KMS-11 (cell line): ENCODE measurements at regions not wholly inside any gene's neighbourhood (a gene's known extent, or its start where the extent isn't known, plus 50 kb on each side); places are given as distances from the start of the nearest gene placed in this dataset.

ENCODE experiments used
- H2AFZ ChIP-seq: fragments of 200-600 bp; sonication (generic); 2 replicates; pipeline ENCODE4 v1.6.1; 2016; ENCODE audit warnings: antibody characterized with exemption, mixed run types, low read depth
- H3K27ac ChIP-seq: fragments of 200-600 bp; sonication (generic); 2 replicates; pipeline ENCODE4 v1.6.1; 2016; ENCODE audit warnings: mild to moderate bottlenecking, mixed run types
- H3K27me3 ChIP-seq: fragments of 200-600 bp; sonication (generic); 2 replicates; pipeline ENCODE4 v1.6.1; 2017; ENCODE audit warnings: mild to moderate bottlenecking, low read depth, mixed run types, moderate library complexity; ENCODE audit not compliant: insufficient read depth
- H3K36me3 ChIP-seq: fragments of 200-600 bp; sonication (generic); 2 replicates; pipeline ENCODE4 v1.6.1; 2017; ENCODE audit warnings: mild to moderate bottlenecking, mixed run types; ENCODE audit not compliant: insufficient read depth
- H3K4me1 ChIP-seq: fragments of 200-600 bp; sonication (generic); 2 replicates; pipeline ENCODE4 v1.6.1; 2016; ENCODE audit warnings: mild to moderate bottlenecking, low read depth, mixed run types; ENCODE audit not compliant: poor library complexity, severe bottlenecking
- H3K4me2 ChIP-seq: fragments of 200-600 bp; sonication (generic); 2 replicates; pipeline ENCODE4 v1.7.0; 2016; ENCODE audit warnings: mild to moderate bottlenecking, mixed run types
- H3K4me3 ChIP-seq: fragments of 200-600 bp; sonication (generic); IDR thresholded peaks from 2 replicates; pipeline ENCODE4 v1.6.1; 2017; ENCODE audit warnings: low read depth, low read length, mixed read lengths; ENCODE audit not compliant: insufficient read depth
- H3K79me2 ChIP-seq: fragments of 200-600 bp; sonication (generic); 2 replicates; pipeline ENCODE4 v1.6.1; 2016; ENCODE audit warnings: low read depth, mixed run types; ENCODE audit not compliant: insufficient read depth
- H3K9ac ChIP-seq: fragments of 200-600 bp; sonication (generic); 2 replicates; pipeline ENCODE4 v1.6.1; 2016; ENCODE audit warnings: mild to moderate bottlenecking, mixed run types
- H4K20me1 ChIP-seq: fragments of 200-600 bp; sonication (generic); 2 replicates; pipeline ENCODE4 v1.6.1; 2016; ENCODE audit warnings: mild to moderate bottlenecking, mixed run types; ENCODE audit not compliant: insufficient read depth
- TF ChIP-seq, protein P1 (sequence below): fragments of 200-600 bp; sonication (generic); conservative IDR thresholded peaks from 2 replicates; pipeline ENCODE4 v1.6.1; 2017; ENCODE audit warnings: low read depth, mild to moderate bottlenecking, antibody characterized with exemption, low read length, moderate library complexity, mixed read lengths

DNA sequence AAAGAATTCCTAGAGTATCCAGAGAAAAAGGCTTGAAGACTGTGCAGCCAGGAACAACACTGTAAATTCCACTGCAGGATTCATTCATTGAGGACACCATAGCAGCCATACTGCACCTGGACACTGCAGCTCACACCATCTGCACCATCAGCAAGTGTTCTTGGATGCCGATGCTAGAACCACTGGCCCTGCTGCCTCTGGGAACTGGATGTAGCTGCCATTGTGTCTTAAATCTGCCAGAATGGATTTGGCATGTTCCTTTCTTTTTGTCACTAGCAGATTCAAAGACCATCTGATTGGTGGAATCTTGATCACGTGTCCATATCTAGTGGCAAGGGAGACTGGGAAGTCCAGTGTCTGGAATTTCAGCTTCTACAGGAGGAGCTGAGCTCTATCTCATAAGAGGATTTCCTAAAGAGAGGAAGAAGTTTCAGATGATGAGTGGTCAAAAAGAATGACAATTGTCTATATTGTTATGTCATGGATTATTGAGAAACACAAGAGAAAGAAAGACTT is 278.3 kb upstream of the ANKRD55 start:
- H3K27me3 ChIP-seq = no peaks in the 10 kb centered on the region
- no peaks in the 10 kb centered on the region for H4K20me1 ChIP-seq
- TF ChIP-seq, protein P1, sequence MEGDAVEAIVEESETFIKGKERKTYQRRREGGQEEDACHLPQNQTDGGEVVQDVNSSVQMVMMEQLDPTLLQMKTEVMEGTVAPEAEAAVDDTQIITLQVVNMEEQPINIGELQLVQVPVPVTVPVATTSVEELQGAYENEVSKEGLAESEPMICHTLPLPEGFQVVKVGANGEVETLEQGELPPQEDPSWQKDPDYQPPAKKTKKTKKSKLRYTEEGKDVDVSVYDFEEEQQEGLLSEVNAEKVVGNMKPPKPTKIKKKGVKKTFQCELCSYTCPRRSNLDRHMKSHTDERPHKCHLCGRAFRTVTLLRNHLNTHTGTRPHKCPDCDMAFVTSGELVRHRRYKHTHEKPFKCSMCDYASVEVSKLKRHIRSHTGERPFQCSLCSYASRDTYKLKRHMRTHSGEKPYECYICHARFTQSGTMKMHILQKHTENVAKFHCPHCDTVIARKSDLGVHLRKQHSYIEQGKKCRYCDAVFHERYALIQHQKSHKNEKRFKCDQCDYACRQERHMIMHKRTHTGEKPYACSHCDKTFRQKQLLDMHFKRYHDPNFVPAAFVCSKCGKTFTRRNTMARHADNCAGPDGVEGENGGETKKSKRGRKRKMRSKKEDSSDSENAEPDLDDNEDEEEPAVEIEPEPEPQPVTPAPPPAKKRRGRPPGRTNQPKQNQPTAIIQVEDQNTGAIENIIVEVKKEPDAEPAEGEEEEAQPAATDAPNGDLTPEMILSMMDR = no peak
- H3K9ac ChIP-seq = no peak overlapping the region
- no peaks in the 10 kb centered on the region for H3K36me3 ChIP-seq
- H3K27ac ChIP-seq = no peak overlapping the region
- no peak overlapping the region for H3K4me3 ChIP-seq
- H3K4me2 ChIP-seq = no peak overlapping the region
- H2AFZ ChIP-seq = no peak overlapping the region
- no peaks in the 10 kb centered on the region for H3K79me2 ChIP-seq
- H3K4me1 ChIP-seq = peaks cover 10% of the 10 kb centered on the region

DNA sequence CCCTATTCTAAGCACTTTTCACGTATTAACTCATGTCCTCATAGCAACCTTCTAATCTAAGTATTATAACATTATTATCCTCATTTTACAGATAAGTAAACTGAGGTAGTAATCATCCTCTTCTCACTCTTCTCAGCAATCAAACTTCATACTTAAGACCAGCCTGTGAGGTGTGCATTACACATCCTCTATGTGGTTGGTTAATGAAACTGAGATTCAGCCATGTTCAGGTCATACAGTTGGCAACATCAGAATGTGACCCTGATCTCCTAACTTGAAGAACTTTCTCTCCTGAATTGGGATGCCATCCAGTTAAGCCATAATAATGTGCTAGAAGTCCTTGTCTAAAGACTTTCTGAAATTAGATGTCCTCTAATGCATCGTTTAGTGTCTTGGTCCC is 275.1 kb upstream of the ANKRD55 start:
- TF ChIP-seq, protein P1 = no peak
- H3K27ac ChIP-seq = no peak overlapping the region
- no peak overlapping the region for H3K9ac ChIP-seq
- no peaks in the 10 kb centered on the region for H4K20me1 ChIP-seq
- no peak overlapping the region for H2AFZ ChIP-seq
- H3K4me2 ChIP-seq = no peak overlapping the region
- no peak overlapping the region for H3K4me3 ChIP-seq
- H3K79me2 ChIP-seq = no peaks in the 10 kb centered on the region
- peaks cover 10% of the 10 kb centered on the region for H3K4me1 ChIP-seq
- no peaks in the 10 kb centered on the region for H3K27me3 ChIP-seq
- no peaks in the 10 kb centered on the region for H3K36me3 ChIP-seq

DNA sequence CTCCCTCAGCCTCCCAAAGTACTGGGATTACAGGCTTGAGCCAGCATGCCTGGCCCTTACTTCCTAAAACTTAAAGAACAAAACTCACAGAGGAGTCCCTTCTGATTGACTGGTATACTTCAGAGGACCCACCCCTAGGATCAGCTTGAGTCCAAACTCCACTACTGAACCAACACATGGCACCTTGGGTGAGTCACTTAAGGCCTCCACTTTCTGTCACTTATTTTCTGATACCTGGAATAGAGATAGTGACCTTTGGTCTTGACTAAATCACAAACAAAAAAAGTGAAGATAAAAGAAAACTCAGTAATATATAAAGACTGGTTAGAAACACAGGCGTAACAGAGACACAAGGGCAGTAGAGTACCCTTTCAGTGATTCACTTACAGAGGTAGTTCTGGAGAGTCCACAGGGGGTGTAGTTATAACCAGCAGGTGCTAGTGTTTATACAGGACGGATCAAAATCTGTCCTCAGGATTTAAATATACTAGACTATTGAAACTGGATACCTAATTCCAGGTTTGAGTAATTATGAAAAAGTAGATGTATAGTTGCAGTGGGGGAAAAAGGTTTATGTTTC is 274.3 kb upstream of the ANKRD55 start:
- Histone ChIP-seq H3K4me3 (no peak overlapping the region), H3K4me1 (peaks cover 9% of the 10 kb centered on the region), H3K79me2 (no peaks in the 10 kb centered on the region), H4K20me1 (no peaks in the 10 kb centered on the region), H3K4me2 (no peak overlapping the region), H3K9ac (no peak overlapping the region), H2AFZ (no peak overlapping the region), H3K27me3 (no peaks in the 10 kb centered on the region), H3K36me3 (no peaks in the 10 kb centered on the region), H3K27ac (no peak overlapping the region)
- TF ChIP-seq, protein P1 = no peak

DNA sequence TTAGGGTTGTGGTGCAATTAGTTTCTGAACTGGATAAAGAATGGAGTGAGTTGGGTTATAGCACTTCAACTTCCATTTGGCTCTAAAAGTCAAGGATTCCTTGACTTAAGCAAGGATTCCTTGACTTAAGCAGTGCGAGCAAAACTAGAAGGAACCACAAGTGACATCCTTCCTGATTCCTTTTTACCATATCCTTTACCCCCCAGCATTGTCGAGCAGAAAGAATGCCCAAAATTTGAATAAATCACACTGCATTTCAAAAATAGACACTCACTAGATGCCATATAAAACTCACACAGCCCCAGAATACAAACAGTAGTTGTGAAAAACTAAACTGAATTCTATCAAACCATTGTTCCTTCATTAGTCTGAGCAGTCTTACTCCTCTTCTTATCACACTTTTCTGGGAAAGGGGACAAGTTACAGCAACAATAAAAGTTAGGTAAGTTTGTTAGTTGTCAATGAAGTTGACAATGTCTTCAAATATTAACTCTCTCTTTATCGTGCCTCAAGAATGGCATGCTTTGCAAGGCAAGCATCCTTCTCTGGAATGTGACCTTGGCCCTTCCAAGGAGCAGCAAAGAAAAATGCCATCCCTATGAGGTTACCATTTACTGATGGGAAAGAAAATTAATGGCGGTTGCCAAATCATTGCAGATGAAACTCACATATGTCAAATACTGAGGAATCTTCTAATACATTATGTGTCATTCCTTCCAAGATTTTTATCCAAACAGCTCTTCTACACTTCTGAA is 273.3 kb upstream of the ANKRD55 start:
- Histone ChIP-seq H3K4me3 (no peak overlapping the region), H3K4me2 (no peak overlapping the region), H3K79me2 (no peaks in the 10 kb centered on the region), H3K27ac (no peak overlapping the region), H3K27me3 (no peaks in the 10 kb centered on the region), H4K20me1 (no peaks in the 10 kb centered on the region), H3K4me1 (peaks cover 18% of the 10 kb centered on the region), H2AFZ (no peak overlapping the region), H3K36me3 (no peaks in the 10 kb centered on the region), H3K9ac (no peak overlapping the region)
- TF ChIP-seq, protein P1 = no peak
